IPS-20b (cell line): ENCODE measurements at regions not wholly inside any gene's neighbourhood (a gene's known extent, or its start where the extent isn't known, plus 50 kb on each side); places are given as distances from the start of the nearest gene placed in this dataset.

ENCODE experiments used
- H3K27ac ChIP-seq: one replicate; pipeline ENCODE4 v1.5.1; 2013; ENCODE audit warnings: low read length
- H3K27me3 ChIP-seq: 2 replicates; pipeline ENCODE4 v1.6.1; 2013; ENCODE audit warnings: mild to moderate bottlenecking, low read length, inconsistent platforms; ENCODE audit not compliant: insufficient read depth
- H3K36me3 ChIP-seq: 2 replicates; pipeline ENCODE4 v1.6.1; 2013; ENCODE audit warnings: low read depth, mild to moderate bottlenecking, inconsistent platforms, low read length, moderate library complexity; ENCODE audit not compliant: insufficient read depth
- H3K4me1 ChIP-seq: 2 replicates; pipeline ENCODE4 v1.6.1; 2013; ENCODE audit warnings: mild to moderate bottlenecking, control low read depth, inconsistent platforms, low read length, moderate library complexity; ENCODE audit not compliant: insufficient read depth
- H3K4me3 ChIP-seq: 2 replicates; pipeline ENCODE4 v1.5.1; 2013; ENCODE audit warnings: mild to moderate bottlenecking, low read length, inconsistent platforms
- H3K9ac ChIP-seq: 2 replicates; pipeline ENCODE4 v1.6.1; 2013; ENCODE audit warnings: low read depth, mild to moderate bottlenecking, inconsistent platforms, low read length, moderate library complexity
- H3K9me3 ChIP-seq: 2 replicates; pipeline ENCODE4 v1.6.1; 2013; ENCODE audit warnings: mild to moderate bottlenecking, low read depth, low read length, inconsistent platforms; ENCODE audit not compliant: insufficient read depth

DNA sequence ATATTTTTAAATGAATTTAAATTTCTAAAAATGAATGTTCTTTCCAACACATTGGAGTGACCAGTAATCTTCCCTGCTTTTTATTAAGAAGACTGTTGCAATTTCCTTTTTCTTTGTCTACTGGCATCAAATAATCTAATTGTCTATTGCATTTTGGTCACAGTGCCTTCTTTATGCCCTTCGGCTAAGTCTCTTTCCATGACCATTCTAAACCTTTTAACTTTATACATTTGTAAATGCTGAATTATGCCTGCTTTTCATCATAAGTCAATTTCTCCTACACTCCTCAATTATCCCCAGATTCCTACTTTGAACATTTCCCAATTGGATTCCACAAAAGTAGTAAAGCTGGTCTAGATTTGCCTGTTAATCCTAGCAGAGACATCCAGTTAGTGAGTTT is 69.1 kb upstream of the HSF2 start:
- no peaks in the 10 kb centered on the region for H3K4me1 ChIP-seq

DNA sequence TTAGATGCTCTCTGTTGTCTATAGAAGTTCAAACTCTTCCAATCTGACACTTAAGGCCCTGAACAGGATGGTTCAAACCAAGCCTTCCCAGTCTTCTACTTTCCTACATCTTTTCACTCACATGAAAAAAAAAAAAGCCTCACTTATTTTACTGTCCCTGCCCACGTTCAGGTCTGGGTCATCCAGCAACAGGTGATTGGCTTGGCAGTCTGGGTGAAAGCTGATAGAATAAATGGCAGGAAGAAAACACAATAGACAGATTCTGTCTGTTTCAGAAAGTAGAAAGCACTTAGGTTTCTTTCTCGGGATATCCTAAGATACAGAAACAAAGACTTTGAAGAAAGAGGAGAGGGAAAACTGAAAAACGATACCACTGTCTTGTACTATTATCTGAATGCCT is 61.8 kb upstream of the HSF2 start:
- Histone ChIP-seq H3K4me1 (no peaks in the 10 kb centered on the region), H3K9ac (no peak overlapping the region), H3K4me3 (no peak overlapping the region), H3K27me3 (no peaks in the 10 kb centered on the region), H3K9me3 (no peaks in the 10 kb centered on the region), H3K27ac (no peak overlapping the region), H3K36me3 (no peaks in the 10 kb centered on the region)

More for the DNA sequence above, 69.1 kb upstream of the HSF2 start:
- H3K4me3 ChIP-seq = no peak overlapping the region
- no peak overlapping the region for H3K27ac ChIP-seq
- H3K36me3 ChIP-seq = no peaks in the 10 kb centered on the region
- H3K9ac ChIP-seq = no peak overlapping the region
- no peaks in the 10 kb centered on the region for H3K9me3 ChIP-seq
- H3K27me3 ChIP-seq = no peaks in the 10 kb centered on the region

DNA sequence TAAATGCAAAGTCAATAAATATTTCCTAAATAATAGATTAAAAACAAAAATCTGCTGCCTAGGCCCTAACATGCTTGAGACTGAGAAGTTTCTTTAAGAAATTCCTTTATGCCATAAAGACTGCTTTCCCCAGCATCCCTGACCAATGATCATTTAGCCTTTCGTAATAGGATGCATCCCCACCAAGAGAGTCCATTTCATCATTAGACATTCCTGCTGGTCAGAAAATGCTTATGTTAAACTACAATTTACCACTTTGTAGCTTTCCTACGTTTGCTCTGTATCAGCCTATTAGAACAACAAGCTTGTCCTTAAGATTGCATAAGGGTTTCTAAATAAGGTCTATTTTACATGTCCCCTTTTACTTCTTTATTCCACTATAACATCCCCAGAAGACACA is 59.8 kb upstream of the HSF2 start:
- Histone ChIP-seq H3K4me3 (no peak overlapping the region), H3K36me3 (no peaks in the 10 kb centered on the region), H3K27ac (no peak overlapping the region), H3K9me3 (no peaks in the 10 kb centered on the region), H3K4me1 (no peaks in the 10 kb centered on the region), H3K9ac (no peak overlapping the region), H3K27me3 (no peaks in the 10 kb centered on the region)

- no peaks in the 10 kb centered on the region for H3K27me3 ChIP-seq
- no peaks in the 10 kb centered on the region for H3K4me1 ChIP-seq
- no peak overlapping the region for H3K4me3 ChIP-seq
- no peak overlapping the region for H3K9ac ChIP-seq
- no peaks in the 10 kb centered on the region for H3K9me3 ChIP-seq
- no peaks in the 10 kb centered on the region for H3K36me3 ChIP-seq
- H3K27ac ChIP-seq = no peak overlapping the region
Measured at GRCh38 chr6:122347280-122347679, 52.2 kb upstream of the HSF2 start.

GRCh38 chr6:122347751-122348150 is 51.7 kb upstream of the HSF2 start:
- Histone ChIP-seq H3K27ac (no peak overlapping the region), H3K36me3 (no peaks in the 10 kb centered on the region), H3K9ac (no peak overlapping the region), H3K4me1 (no peaks in the 10 kb centered on the region), H3K9me3 (no peaks in the 10 kb centered on the region), H3K4me3 (no peak overlapping the region), H3K27me3 (no peaks in the 10 kb centered on the region)
